NCI-H1930 (cell line): ENCODE measurements at regions not wholly inside any gene's neighbourhood (a gene's known extent, or its start where the extent isn't known, plus 50 kb on each side); places are given as distances from the start of the nearest gene placed in this dataset.

Experiments
- DNase-seq, 2 experiments: peaks; one replicate each; lab custom pipeline; 2025; lab: John Stamatoyannopoulos, UW

DNA sequence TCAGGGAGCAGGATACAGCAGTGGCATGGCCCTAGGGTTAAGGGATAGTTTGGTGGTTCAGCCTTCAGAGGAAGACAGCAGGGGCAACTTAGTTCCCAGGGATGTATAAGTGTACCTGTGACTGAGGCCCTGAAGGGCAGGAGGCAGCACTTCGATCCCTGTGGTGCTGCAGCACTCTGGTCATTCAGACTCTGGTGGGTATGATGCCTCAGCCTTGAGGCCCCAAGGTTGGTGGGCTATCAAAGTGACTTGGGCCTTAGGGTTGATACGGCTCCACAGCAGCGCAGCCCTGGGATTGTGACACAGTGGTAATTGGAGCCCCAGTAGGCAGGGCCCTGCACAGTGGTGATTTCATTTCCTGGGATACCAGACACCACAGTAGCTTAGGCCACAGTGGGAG is 1703.1 kb downstream of the PCDH7 start:
- no peak for DNase-seq

DNA sequence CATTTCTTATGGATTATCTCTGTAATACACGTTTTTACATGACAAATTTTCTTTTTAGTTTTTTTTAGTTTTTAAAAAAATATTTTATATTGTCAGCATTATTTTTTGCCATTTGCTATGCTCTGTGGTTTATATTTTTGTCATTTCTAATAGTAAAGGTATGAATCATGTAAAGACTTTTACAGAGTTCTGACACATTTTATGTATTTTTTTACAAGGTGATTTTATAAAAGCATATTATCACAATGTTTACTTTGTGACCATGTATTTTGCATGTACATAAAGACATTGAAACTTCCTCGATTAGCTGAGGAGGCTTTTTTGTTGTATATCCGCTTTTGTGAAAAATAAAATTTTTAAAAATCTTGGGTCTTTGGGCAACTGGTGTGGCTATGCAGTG is 1705.1 kb downstream of the PCDH7 start:
- no peak for DNase-seq

GRCh38 chr4:32427566-32427965 is 1707.4 kb downstream of the PCDH7 start:
- no peak for DNase-seq

- no peak for DNase-seq
These were observed 1709.0 kb downstream of the PCDH7 start for GRCh38 chr4:32429151-32429550.

DNA sequence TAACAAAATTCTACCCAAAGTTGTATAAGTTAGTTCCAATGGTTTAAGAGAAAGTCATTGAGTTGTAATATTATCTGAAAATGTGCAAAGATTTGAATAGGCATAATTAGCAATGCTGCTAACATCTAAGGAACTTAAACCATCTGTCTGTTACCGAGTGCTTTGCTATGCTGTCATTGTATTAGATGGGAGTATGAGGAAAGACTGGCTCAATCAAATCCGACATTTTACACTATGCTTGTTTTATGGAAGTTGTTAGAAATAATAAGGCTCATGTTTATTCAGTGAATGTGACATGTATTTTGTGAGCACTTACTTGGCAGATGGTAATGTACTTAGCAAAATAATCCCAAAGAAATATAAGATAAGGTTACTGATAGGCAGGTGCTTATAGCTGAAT is 1715.1 kb downstream of the PCDH7 start:
- DNase-seq = no peak

DNA sequence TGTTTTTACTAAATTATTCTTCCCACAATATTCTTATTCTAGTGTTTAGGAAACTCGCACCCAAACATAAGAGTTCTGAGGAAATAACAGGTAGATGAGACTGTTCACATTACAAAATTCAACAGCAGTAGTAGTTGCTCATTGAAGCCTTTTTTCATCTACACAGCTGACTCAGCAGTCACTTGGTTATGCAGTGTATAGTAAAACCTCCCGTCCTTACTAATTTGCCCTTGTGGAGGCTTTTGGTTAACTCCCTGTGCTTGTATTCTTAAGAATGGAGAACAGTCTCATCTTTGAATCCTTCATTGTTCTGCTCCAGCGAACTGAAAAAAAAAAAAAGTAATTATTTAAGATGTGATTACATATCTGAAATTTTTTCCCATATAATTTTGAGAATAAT is 1716.6 kb downstream of the PCDH7 start:
- DNase-seq = no peak

GRCh38 chr4:32440391-32440790 is 1720.2 kb downstream of the PCDH7 start:
- DNase-seq = no peak

DNA sequence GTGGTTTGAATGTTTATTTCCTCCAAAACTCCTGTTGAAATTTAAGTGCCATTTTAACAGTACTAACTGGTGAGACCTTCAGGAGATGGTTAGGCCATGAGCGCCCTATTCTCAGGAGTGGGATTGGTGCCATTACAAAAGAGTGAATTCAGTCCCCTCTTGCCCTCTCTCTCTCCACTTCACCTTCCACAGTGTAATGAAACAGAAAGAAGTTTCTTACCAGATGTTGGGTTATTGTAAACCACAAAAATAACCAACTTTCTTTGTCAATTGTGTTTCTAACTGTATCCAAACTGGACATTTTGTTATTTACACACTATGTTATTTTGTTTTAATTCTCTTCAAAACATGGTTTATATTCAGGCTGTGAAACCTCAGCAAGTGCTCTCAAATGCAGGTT is 1734.3 kb downstream of the PCDH7 start:
- DNase-seq = no peak

DNA sequence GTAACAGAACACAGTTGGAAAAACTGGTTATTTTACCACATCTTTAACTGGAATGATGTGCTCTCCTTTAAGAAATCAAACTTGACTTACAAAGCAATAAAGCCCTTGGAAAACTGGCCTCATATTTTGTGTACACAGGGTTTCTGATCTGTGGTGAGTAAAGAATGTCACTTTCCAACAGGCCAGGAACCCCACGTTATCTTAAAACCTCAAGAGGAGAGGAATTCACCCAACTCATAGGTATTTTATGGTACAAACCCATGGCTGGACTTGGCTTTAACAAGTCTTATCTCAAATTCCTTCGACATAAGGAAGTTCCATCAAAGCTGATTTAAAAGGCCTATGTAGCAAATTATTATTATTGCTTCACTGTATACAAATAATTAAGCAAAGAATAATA is 1735.1 kb downstream of the PCDH7 start:
- DNase-seq = no peak

DNA sequence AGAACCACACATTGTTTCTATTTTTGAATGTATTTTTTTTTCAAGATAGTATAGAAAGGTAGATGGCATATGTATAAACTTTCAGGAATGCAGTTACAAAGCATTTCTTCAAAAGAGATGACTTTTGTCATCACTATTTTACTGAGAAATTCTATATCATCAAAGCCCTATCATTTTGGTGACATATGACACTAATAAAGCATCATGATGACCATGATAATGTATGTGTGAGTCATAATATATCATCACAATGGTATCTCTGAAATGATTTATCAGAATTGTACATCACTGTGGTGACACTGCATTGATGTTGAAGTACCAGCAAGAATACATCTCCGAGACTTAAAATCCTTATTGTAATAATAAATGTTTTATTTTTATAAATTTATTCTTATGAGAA is 1740.8 kb downstream of the PCDH7 start:
- DNase-seq = no peak

GRCh38 chr4:32462944-32463343 is 1742.8 kb downstream of the PCDH7 start:
- DNase-seq = no peak

- DNase-seq = no peak
These were observed 1750.0 kb downstream of the PCDH7 start for GRCh38 chr4:32470087-32470585.

GRCh38 chr4:32472918-32473317 is 1752.7 kb downstream of the PCDH7 start:
- DNase-seq = no peak

- DNase-seq = no peak
These were observed 1755.5 kb downstream of the PCDH7 start for GRCh38 chr4:32475710-32476109.

- no peak for DNase-seq
These were observed 1757.3 kb downstream of the PCDH7 start for GRCh38 chr4:32477518-32477917.

GRCh38 chr4:32485956-32486355 is 1765.8 kb downstream of the PCDH7 start:
- no peak for DNase-seq

- DNase-seq = no peak
These were observed 1768.5 kb downstream of the PCDH7 start for GRCh38 chr4:32488690-32489089.

DNA sequence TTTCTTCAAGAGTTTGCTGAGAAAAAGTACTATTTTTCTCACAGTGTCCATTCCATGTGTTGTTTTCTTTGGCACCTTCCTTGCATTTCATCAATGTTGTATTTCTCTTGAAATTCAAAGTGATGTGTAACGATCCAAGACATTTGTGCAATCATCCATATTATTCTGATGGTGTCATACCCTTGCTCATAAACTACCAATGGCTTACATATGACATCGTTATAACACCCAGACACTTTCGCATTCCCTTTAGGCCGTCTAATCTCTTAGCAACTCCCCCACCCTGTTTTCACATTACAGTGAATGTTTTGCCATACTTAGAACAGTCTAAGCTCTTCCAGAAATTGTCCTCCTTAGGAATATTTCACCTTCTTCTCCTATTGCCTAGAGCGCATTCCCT is 1779.0 kb downstream of the PCDH7 start:
- no peak for DNase-seq

- DNase-seq = no peak
These were observed 1783.1 kb downstream of the PCDH7 start for GRCh38 chr4:32503241-32503640.

DNA sequence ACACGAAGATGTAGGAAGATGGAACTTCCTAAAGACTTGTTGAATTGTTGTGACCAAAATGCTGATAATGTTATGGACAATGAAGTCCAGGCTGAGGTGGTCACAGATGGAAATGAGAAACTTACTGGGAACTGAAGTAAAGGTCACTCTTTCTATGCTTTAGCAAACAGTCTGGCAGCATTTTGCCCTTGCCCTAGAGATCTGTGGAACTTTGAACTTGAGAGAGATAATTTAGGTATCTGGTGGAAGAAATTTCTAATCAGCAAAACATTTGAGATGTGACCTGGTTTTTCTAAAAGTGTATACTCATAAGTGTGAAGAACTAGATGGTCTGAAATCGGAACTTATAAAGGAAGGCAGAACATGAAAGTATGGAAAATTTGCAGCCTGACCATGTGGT is 1785.9 kb downstream of the PCDH7 start:
- no peak for DNase-seq

- no peak for DNase-seq
These were observed 1798.9 kb downstream of the PCDH7 start for GRCh38 chr4:32519060-32519459.

DNA sequence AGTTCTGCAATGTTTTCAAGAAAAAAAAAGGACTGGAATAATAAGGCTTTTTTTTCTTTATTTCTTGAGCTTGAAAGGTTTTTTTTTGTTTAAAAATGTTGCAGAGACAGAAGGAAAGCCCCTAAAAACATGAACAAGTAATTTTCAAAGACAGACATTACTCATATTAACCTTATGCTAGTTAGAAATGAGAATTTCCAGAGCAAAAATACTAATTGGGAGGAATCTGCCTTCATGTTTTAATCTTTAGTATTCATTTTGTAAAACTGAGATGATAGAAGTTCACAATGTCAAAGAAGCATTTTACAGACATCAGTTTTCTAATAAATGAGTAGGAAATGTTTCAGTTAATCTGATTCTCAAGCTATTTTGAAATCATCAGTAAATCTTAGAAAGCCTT is 1805.3 kb downstream of the PCDH7 start:
- DNase-seq = no peak

- no peak for DNase-seq
These were observed 1824.7 kb downstream of the PCDH7 start for GRCh38 chr4:32544846-32545245.

GRCh38 chr4:32551943-32552342 is 1831.8 kb downstream of the PCDH7 start:
- no peak for DNase-seq

GRCh38 chr4:32560306-32560705 is 1840.1 kb downstream of the PCDH7 start:
- no peak for DNase-seq
